WTC11 (cell line): ENCODE measurements at regions not wholly inside any gene's neighbourhood (a gene's known extent, or its start where the extent isn't known, plus 50 kb on each side); places are given as distances from the start of the nearest gene placed in this dataset.

Experiments used
- ARID4B ChIP-seq: sonication (generic); formaldehyde crosslinking; IDR thresholded peaks from 2 replicates; pipeline ENCODE4 v1.8.0; 2023; ENCODE audit warnings: missing genetic modification reagents, mild to moderate bottlenecking, borderline replicate concordance
- ATF2 ChIP-seq: sonication (generic); formaldehyde crosslinking; IDR thresholded peaks from 2 replicates; pipeline ENCODE4 v1.8.1; 2022; ENCODE audit warnings: low read depth, missing genetic modification reagents, borderline replicate concordance
- JUN ChIP-seq: sonication (generic); formaldehyde crosslinking; IDR thresholded peaks from 2 replicates; pipeline ENCODE4 v1.8.0; 2023; ENCODE audit warnings: mild to moderate bottlenecking, missing genetic modification reagents
- NR2C2 ChIP-seq: sonication (generic); formaldehyde crosslinking; IDR thresholded peaks from 2 replicates; pipeline ENCODE4 v1.8.0; 2022; ENCODE audit warnings: mild to moderate bottlenecking, missing genetic modification reagents
- SOX15 ChIP-seq: fragments of 250-450 bp; sonication (Bioruptor Pico); IDR thresholded peaks from 2 replicates; pipeline ENCODE4 v1.9.0; 2021; ENCODE audit warnings: mild to moderate bottlenecking
- TF ChIP-seq, protein P1 (sequence below): fragments of 200-600 bp; IDR thresholded peaks from 2 replicates; pipeline ENCODE4 v1.8.0; 2022; ENCODE audit warnings: antibody characterized with exemption

DNA sequence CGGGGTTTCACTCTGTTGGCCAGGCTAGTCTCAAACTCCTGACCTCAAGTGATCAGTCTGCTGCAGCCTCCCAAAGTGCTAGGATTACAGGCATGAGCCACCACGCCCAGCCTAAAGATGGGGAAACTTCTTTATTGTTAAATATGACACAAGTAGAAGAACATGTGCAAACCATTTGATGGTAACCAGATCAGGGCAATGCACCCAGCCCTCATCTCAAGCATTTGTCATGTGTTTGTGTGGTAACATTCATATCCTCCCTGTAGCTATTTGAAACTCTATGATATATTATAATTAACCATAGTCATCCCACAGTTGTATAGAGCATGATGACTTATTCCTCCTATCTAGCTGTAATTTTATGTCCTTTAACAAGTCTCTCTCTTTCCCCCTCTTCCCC is 119.5 kb upstream of the TMPRSS2 start:
- TF ChIP-seq NR2C2 (no peak), SOX15 (CRISPR knock-in tag) (no peak), JUN (CRISPR knock-in tag) (no peak), ATF2 (CRISPR knock-in tag) (no peak), ARID4B (no peak)
- TF ChIP-seq, protein P1, sequence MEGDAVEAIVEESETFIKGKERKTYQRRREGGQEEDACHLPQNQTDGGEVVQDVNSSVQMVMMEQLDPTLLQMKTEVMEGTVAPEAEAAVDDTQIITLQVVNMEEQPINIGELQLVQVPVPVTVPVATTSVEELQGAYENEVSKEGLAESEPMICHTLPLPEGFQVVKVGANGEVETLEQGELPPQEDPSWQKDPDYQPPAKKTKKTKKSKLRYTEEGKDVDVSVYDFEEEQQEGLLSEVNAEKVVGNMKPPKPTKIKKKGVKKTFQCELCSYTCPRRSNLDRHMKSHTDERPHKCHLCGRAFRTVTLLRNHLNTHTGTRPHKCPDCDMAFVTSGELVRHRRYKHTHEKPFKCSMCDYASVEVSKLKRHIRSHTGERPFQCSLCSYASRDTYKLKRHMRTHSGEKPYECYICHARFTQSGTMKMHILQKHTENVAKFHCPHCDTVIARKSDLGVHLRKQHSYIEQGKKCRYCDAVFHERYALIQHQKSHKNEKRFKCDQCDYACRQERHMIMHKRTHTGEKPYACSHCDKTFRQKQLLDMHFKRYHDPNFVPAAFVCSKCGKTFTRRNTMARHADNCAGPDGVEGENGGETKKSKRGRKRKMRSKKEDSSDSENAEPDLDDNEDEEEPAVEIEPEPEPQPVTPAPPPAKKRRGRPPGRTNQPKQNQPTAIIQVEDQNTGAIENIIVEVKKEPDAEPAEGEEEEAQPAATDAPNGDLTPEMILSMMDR = no peak
